ENCODE measurements at regions not wholly inside any gene's neighbourhood (a gene's known extent, or its start where the extent isn't known, plus 50 kb on each side); places are given as distances from the start of the nearest gene placed in this dataset.
A peak's percentile ranks its signal among the peaks of the same experiment; 100 is the strongest.

- DNase-seq (ENCODE audit: low spot score): no peak
These were observed 162.3 kb downstream of the IRF8 start for GRCh38 chr16:86061318-86061695.

DNA sequence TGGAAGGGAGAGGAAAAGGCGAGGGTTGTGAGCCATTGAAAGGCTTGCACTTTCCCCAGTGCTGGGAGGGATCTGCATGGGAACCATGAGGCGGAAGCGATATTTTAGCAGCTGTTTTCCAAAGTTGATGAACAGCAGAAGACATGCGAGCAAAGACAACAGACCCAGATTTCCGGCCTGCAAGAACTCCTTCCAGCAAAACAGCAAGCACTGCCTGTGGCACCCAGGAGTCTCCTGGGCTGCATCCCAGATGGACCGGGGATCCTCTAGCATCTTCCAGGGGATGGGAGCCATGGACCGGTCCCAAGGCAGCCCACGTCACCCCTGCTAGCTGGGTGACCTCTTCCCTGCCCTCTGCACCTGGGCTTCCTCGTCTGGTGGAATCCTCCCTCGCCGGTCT lies 162.8 kb downstream of the IRF8 start:
- DNase-seq (ENCODE audit: low spot score): no peak

DNA sequence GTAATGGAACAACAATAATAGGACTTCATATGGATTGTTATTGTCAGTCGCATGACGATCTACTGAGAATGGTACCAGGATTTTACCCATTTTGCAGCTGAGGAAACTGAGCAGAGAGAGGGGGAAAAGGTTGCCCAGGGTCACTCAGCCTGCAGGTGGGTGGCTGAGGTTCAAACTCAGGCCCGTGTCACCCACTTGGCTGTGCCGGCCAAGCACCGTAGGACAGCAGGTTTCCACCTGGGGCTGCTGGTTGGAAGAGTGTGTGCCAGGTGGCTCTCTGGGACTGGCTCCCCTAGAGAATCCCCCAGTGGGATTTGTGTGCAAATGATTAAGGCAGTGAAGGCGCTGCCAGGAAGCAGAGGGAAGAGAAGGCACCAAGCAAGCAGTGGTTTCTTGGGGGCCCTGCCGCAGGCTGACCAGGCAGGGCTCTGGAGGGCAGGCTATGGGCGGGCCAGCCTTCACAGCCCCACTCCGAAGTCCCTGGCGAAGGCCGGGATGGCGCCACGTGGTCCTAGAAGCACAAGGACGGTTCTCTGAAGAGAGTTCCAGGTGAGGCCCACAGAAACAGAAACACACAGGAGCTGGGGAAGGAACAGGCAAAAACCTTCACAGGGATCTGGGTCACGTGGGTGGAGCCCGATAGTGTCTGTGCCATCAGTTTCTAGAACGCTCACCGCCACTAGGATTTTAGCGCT lies 163.5 kb downstream of the IRF8 start:
- no peak for DNase-seq (ENCODE audit: low spot score)

DNA sequence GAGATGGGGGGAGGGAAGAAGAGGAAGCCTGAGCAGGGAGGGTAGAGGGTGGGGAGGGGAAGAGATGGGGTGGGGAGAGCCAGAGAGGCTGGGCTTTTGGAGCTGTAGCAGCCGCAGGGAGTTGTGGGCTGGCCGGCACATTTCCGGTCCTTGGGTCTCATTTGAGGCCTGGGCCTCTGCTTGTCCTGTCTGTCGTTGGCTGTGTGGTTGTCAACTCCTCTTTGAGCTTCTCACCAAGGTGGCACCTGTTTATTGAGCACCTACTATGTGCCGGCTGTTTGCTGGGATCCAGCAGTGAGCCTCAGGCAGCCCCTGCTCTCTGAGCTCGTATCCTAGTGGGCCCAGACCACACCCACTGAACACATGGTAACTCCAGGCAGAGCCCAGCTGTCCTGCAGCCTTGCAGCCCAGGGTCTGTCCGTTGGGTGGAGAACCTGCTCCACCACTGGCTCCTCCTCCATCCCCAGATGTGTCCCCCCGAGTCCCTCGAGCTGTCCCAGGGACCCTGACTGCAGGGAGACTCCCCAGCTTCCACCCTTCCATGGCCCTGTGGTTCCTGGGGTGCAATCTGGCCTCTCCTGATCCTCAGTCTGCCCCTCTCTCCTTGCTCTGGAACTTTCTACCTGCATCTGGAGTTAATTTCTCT lies 164.9 kb downstream of the IRF8 start:
- DNase-seq (ENCODE audit: low spot score): no peak

- no peak for DNase-seq (ENCODE audit: low spot score)
These were observed 165.7 kb downstream of the IRF8 start for GRCh38 chr16:86064431-86065250.

DNA sequence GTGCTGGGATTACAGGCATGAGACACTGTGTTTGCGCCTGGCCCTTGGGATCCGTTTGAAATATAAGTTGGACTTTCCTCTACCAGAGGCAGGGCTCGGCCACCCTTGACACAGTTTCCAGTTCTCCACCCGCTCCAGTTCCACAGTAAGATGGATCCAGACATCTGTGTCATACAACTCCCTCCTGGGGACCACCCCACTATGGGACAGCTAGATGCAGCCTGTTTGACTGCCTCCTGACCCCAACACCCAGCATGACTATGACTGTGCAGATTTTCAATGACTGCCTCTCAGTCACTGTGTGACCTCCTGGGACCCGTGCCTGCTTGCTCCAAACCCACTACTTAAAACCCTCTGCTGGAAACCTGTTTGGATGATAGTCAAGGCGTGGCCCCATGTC lies 166.7 kb downstream of the IRF8 start:
- DNase-seq (ENCODE audit: low spot score): no peak

DNA sequence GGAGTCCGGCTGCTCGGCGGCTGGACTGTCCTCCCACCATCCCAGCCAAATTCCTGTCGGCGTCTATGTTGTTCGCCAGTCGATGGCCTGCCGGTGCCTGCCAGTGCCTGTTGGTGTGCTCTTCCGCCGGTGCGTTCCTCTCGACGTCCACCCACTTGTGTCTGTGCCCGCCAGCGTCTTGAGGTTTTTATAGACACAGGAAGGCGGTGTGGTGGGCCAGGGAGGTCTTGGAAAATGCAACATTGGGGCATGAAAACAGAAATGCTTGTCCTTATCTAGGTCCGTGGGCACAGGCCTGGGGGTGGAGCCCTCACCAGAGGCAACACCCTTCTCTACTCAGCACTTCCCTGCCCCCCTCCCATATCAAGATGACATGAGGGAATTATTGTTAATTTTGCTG lies 167.8 kb downstream of the IRF8 start:
- DNase-seq (ENCODE audit: low spot score): no peak

DNA sequence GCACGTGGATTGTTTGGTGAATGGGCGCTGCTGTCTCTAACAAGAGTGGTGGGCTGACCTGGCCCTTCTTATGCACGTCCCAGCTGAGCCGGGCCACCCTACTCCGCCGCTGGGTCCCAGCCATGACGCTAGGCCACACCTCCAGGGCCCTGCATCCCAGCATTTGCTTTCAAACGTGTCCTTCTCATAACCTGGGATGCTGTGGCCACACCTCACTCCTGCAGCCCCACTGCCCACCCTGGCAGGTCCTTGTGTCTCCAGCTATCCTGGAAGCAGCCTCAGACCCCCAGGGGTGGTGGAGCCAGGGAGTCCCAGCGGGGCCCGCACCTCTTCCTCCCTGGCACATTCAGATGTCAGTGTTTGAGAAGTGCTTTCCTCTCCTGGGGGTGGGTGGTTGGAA lies 168.6 kb downstream of the IRF8 start:
- DNase-seq (ENCODE audit: low spot score): no peak

DNA sequence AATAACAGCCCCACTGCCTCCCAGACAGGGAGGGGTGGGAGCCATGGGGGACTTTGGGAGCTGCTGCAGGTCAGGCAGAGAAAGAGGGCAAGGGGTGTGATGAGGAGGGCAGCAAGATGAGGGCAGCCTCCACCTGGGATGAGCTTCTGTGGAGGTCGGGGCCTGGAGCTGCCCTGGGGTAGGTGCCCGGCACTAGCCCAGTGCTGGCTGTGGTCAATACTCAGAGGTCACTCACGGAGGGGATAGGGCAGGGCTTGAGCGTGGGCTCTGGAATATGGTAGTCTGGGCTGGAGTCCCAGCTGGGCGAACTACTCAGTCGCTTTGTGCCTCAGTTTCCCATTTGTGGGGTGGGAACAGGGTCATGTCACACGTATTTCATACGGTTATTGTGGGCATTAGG lies 169.0 kb downstream of the IRF8 start:
- DNase-seq (ENCODE audit: low spot score): no peak

GRCh38 chr16:86068722-86069121 lies 169.8 kb downstream of the IRF8 start:
- no peak for DNase-seq (ENCODE audit: low spot score)

- DNase-seq (ENCODE audit: low spot score): no peak
These were observed 170.9 kb downstream of the IRF8 start for GRCh38 chr16:86069736-86070298.

- DNase-seq (ENCODE audit: low spot score): no peak
These were observed 171.5 kb downstream of the IRF8 start for GRCh38 chr16:86070484-86070883.

DNA sequence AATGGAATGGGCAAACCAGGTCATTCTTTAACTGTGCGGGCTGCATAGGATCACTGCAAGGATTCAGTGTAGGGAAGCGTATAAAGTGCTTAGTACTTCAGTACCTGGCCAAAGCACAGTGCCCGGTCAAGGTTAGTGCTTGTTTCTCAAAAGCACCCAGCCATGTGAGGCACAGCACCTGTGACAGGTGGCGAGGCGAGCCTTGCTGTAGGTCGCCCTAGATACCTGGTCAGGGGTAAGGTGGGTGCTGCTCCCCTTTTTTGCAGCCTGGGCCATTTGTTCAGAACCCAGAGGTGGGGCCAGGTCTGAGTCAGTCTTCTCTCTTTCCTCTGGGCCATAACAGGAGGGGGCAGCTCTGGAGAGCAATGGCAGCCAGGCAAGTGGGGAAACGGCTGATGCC lies 172.0 kb downstream of the IRF8 start:
- no peak for DNase-seq (ENCODE audit: low spot score)

GRCh38 chr16:86071611-86072240 lies 172.8 kb downstream of the IRF8 start:
- DNase-seq (ENCODE audit: low spot score): no peak

DNA sequence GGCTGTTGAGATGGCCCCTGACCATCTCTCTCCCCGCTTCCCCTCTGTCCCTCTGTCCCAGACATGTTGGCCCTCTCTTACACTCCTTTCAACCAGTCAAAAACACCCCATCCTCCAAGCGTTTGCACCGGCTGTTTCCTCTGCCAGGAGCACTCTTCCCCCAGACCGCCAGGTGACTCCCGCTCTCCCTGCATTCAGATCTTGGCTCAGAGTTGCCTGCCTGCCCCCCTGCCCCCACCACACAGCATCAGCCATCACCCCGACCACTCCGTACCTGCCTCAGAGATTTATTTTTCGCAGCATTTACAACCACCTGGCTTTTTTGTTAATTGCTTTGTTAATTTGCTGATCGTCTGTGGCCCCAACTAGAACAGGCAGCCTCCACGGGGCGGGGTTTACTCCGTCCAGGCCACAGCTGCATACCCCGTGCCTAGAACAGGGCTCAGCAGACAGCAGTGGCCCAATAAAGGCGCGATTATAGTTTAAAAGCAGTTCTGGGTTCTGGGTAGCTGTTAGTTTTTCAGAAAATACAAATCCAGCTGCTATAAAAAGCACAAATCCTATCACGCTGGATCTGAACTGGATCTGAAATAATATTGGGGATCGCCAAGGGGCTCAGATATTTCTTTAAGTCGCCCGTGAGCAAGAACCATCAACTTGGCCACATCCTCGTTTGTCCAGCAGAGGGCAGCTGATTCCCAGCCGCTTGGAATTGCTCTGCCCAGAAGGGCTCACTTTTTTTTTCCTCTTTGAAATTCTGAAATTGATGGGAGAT lies 173.6 kb downstream of the IRF8 start:
- DNase-seq (ENCODE audit: low spot score): peak; percentile 77

DNA sequence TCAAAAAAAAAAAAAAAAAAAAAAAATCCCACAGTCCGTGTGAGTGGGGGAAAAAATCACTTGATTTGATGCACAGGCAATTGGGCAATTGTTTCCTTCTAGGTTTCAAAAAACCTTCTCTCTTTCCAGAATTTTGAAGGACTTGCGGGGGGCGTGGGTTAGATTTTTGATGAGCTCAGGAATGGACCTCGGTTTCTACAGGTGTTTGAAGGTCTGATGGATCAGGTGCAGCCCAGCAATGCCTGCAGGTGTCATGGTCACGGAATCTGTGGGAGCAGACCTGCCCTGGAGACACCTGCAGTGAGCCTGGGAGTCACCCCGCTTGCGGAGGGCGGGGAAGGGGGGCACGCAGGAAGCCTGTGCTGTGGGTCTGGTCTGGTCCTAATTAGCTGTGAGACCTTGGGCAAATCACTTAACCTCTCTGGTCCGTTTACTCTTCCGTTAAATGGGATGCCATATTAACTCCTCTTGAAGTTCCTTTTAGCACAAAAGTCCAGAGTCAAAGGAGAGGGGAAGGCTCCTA lies 174.2 kb downstream of the IRF8 start:
- no peak for DNase-seq (ENCODE audit: low spot score)

GRCh38 chr16:86073763-86074493 lies 175.0 kb downstream of the IRF8 start:
- DNase-seq (ENCODE audit: low spot score): no peak

DNA sequence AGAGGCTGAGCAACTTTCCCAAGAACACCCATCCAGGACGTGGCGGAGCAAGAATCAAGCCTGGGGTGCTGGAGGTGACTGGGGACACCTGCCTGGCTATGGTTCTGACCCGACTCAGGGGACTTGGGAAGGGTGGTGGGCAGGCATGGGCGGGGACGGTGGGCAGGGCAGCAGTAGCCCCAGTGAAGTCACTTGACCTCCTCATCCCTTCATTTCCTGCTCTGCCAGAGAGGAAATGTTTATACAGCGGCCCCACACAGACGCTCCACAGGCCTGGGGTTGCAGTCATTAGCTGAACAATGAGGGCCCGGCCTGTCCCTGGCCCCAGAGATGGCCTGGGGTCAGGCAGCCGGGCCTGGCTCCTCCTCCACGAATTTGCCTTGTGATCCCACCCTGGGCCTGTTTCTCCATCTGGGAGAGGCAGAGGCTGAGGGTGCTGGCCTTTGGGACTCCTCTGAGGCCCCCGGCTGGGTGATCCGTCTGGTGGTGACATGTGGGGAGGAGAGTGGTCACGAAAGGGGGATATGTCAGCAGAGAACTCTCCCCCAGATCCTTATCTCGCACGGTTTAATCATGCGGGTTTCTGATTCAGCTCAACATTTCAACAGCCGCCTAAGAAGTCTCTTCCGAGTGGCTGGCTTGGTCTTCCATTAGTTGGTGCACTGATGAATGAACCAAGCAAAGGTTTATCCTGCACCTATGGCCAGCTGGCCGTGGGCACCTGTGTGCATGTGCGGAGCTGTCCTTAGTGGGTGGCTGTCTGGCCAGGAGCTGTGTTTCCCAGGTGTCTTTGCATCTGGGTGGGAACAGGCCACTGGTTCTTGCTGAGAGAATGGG lies 175.9 kb downstream of the IRF8 start:
- DNase-seq (ENCODE audit: low spot score): peak; percentile 71

GRCh38 chr16:86075488-86075785 lies 176.5 kb downstream of the IRF8 start:
- no peak for DNase-seq (ENCODE audit: low spot score)
